OCI-LY7 (cell line): ENCODE measurements at regions not wholly inside any gene's neighbourhood (a gene's known extent, or its start where the extent isn't known, plus 50 kb on each side); places are given as distances from the start of the nearest gene placed in this dataset.

Source experiments
- BruUV-seq: library from RNA; stranded (reverse); fragments of 400-500 nt; replicated peaks from 2 replicates; lab custom pipeline; 2021; lab: Mats Ljungman, UMichigan
- CTCF ChIA-PET: fragments of 300-600 bp; sonication (Branson Sonifier 250); formaldehyde crosslinking; loops from one replicate; lab custom pipeline; 2022; ENCODE audit warnings: antibody characterized with exemption; ENCODE audit not compliant: unreplicated experiment; lab: Charles Lee
- POLR2A ChIA-PET: fragments of 300-600 bp; sonication (Branson Sonifier 250); formaldehyde crosslinking; loops from one replicate; lab custom pipeline; 2022; ENCODE audit warnings: antibody characterized with exemption; lab: Charles Lee
- DNase-seq: peaks from one replicate; pipeline ENCODE4 v3.0.0-alpha.2; 2015; ENCODE audit warnings: low spot score
- H2AFZ ChIP-seq: fragments of 200-600 bp; sonication (generic), shearing (Covaris generic); 2 replicates; pipeline ENCODE4 v1.6.1; 2014; ENCODE audit warnings: mild to moderate bottlenecking, antibody characterized with exemption, low read length, moderate library complexity
- H3K27ac ChIP-seq: fragments of 200-600 bp; sonication (generic); 2 replicates; pipeline ENCODE4 v1.5.1; 2014; ENCODE audit warnings: mixed run types, low read depth, mild to moderate bottlenecking, moderate library complexity, low read length, inconsistent platforms; ENCODE audit not compliant: poor library complexity, severe bottlenecking
- H3K36me3 ChIP-seq: fragments of 200-600 bp; sonication (generic); 2 replicates; pipeline ENCODE4 v1.6.1; 2014; ENCODE audit warnings: mild to moderate bottlenecking, antibody characterized with exemption, low read length, moderate library complexity, mixed read lengths; ENCODE audit not compliant: insufficient read depth
- H3K4me1 ChIP-seq: fragments of 200-600 bp; sonication (generic); 2 replicates; pipeline ENCODE4 v1.5.1; 2014; ENCODE audit warnings: mild to moderate bottlenecking, low read length; ENCODE audit not compliant: insufficient read depth, poor library complexity, severe bottlenecking
- H3K4me2 ChIP-seq: fragments of 200-600 bp; sonication (generic); 2 replicates; pipeline ENCODE4 v1.6.1; 2014; ENCODE audit warnings: mild to moderate bottlenecking, low read length
- H3K4me3 ChIP-seq: fragments of 200-600 bp; sonication (generic); 2 replicates; pipeline ENCODE4 v1.5.1; 2014; ENCODE audit warnings: mild to moderate bottlenecking, low read depth, low read length; ENCODE audit not compliant: poor library complexity, severe bottlenecking
- H3K79me2 ChIP-seq: fragments of 200-600 bp; sonication (generic); 2 replicates; pipeline ENCODE4 v1.6.1; 2016; ENCODE audit warnings: low read depth, mild to moderate bottlenecking, low read length, moderate library complexity, mixed read lengths; ENCODE audit not compliant: insufficient read depth
- H3K9me2 ChIP-seq: fragments of 200-600 bp; sonication (generic); 2 replicates; pipeline ENCODE4 v1.6.1; 2016; ENCODE audit warnings: mild to moderate bottlenecking, low read length, mixed read lengths; ENCODE audit not compliant: insufficient read depth
- H3K9me3 ChIP-seq: fragments of 200-600 bp; sonication (generic); 2 replicates; pipeline ENCODE4 v1.6.1; 2014; ENCODE audit warnings: mild to moderate bottlenecking, mixed run types, low read length, mixed read lengths
- H4K20me1 ChIP-seq: fragments of 200-600 bp; sonication (generic); 2 replicates; pipeline ENCODE4 v1.6.1; 2014; ENCODE audit warnings: mild to moderate bottlenecking, antibody characterized with exemption, low read length, moderate library complexity, mixed read lengths; ENCODE audit not compliant: insufficient read depth
- EZH2phosphoT487 ChIP-seq: fragments of 200-600 bp; sonication (generic); IDR thresholded peaks from 2 replicates; pipeline ENCODE4 v1.6.1; 2018; ENCODE audit warnings: low read depth, borderline replicate concordance, mild to moderate bottlenecking, mixed run types, antibody characterized with exemption, low read length, moderate library complexity, mixed read lengths
- intact Hi-C: fragments of 100-400 bp; cut with micrococcal nuclease; formaldehyde crosslinking; loops from one replicate; pipeline ENCODE4 v1.10.0; 2022; ENCODE audit not compliant: unreplicated experiment
- TF ChIP-seq, protein P1 (sequence below): fragments of 200-600 bp; sonication (generic); conservative IDR thresholded peaks from 2 replicates; pipeline ENCODE4 v1.5.1; 2014; ENCODE audit warnings: mild to moderate bottlenecking, antibody characterized with exemption, low read length, moderate library complexity, mixed read lengths

DNA sequence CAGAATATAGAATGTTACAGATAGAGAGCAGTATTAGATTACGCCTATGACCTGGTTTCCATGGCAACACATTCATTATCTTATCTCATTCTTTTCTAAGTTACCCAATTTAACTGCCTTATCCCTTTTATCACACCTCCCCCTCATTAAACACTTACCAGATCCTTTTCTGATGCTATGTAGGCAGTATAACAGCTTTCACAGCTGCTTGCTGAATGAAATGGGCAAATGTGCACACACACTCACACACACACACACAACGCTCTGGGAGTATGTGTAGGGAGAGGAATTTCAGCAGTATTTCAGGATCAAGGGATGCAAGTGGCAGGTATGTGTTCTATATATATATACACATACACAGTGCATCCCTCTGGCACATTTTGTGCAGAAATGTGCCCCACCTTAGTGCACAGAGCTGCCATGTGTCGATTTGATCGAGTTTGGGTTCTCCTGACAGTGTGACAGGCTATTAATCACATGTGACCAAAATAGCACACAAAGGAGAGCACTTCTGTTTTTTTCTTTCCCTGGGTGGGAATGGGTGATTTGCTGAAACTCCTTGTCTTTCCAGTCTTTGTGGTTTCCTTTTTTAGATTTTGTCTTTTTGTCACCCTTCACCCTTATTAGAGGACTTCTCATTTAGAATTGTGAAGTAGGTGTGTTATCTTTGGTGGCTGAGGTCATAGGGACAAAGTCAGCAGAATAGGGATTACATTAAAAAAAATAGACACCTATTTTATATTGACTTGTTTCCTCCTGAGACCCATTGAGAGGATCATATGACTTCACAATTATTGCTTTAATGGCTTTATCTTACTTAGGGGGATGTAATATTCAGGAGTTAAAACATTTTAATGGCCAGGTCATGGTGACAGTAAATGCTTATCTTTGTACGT, 553.7 kb downstream of the PDCD6IP start:
- no peaks in the 10 kb centered on the region for H3K9me2 ChIP-seq
- TF ChIP-seq EZH2phosphoT487, result no peak
- TF ChIP-seq, protein P1, sequence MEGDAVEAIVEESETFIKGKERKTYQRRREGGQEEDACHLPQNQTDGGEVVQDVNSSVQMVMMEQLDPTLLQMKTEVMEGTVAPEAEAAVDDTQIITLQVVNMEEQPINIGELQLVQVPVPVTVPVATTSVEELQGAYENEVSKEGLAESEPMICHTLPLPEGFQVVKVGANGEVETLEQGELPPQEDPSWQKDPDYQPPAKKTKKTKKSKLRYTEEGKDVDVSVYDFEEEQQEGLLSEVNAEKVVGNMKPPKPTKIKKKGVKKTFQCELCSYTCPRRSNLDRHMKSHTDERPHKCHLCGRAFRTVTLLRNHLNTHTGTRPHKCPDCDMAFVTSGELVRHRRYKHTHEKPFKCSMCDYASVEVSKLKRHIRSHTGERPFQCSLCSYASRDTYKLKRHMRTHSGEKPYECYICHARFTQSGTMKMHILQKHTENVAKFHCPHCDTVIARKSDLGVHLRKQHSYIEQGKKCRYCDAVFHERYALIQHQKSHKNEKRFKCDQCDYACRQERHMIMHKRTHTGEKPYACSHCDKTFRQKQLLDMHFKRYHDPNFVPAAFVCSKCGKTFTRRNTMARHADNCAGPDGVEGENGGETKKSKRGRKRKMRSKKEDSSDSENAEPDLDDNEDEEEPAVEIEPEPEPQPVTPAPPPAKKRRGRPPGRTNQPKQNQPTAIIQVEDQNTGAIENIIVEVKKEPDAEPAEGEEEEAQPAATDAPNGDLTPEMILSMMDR, result no peak
- no peak for DNase-seq
- no peak overlapping the region for H3K4me2 ChIP-seq
- no TSS peak for BruUV-seq
- CTCF ChIA-PET, result no interaction called here
- POLR2A ChIA-PET, result interaction anchor here (0.7 kb wide), 1 partner anchor 1803 kb away, joined by 3 read pairs; no protein-coding TSS in a partner anchor
- H3K27ac ChIP-seq, result no peak overlapping the region
- H3K36me3 ChIP-seq, result no peaks in the 10 kb centered on the region
- H3K4me3 ChIP-seq, result no peak overlapping the region
- no peak overlapping the region for H2AFZ ChIP-seq
- no peaks in the 10 kb centered on the region for H3K4me1 ChIP-seq
- no peaks in the 10 kb centered on the region for H4K20me1 ChIP-seq
- intact Hi-C loops, result no loop called here
- no peaks in the 10 kb centered on the region for H3K79me2 ChIP-seq
- no peaks in the 10 kb centered on the region for H3K9me3 ChIP-seq

DNA sequence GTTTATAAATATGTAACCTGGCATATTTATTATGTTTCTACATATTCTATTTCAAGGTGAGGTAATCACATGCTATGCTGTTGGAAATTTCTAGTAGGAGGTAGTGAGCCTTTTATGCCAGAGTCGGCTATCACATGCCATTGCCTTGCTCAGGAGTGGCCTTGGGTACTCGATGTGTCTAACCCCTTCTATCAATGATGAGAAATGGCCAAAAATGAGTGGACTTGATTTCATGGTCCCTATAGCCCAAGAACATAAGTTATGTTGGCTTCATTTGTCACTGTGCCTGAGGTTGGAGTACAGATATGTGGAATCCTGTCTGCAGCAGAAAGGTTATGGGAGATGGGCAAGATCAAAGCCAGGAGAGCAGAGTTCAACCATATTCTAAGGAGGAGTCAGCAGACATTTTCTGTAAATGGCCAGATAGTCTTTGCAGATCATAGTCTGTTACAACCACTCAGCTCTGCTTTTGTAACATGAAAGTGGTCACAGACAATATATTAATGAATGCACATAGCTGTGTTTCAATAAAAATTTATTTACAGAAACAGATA, 554.4 kb downstream of the PDCD6IP start:
- no peaks in the 10 kb centered on the region for H4K20me1 ChIP-seq
- intact Hi-C loops, result no loop called here
- H3K4me1 ChIP-seq, result no peaks in the 10 kb centered on the region
- H3K27ac ChIP-seq, result no peak overlapping the region
- no peaks in the 10 kb centered on the region for H3K9me2 ChIP-seq
- H3K79me2 ChIP-seq, result no peaks in the 10 kb centered on the region
- no peaks in the 10 kb centered on the region for H3K9me3 ChIP-seq
- ChIA-PET POLR2A (interaction anchor here (0.7 kb wide), 1 partner anchor 1803 kb away, joined by 3 read pairs; no protein-coding TSS in a partner anchor), CTCF (no interaction called here)
- H2AFZ ChIP-seq, result no peak overlapping the region
- DNase-seq, result no peak
- no peak overlapping the region for H3K4me3 ChIP-seq
- TF ChIP-seq EZH2phosphoT487, result no peak
- TF ChIP-seq, protein P1, result no peak
- H3K4me2 ChIP-seq, result no peak overlapping the region
- BruUV-seq, result no TSS peak
- no peaks in the 10 kb centered on the region for H3K36me3 ChIP-seq

DNA sequence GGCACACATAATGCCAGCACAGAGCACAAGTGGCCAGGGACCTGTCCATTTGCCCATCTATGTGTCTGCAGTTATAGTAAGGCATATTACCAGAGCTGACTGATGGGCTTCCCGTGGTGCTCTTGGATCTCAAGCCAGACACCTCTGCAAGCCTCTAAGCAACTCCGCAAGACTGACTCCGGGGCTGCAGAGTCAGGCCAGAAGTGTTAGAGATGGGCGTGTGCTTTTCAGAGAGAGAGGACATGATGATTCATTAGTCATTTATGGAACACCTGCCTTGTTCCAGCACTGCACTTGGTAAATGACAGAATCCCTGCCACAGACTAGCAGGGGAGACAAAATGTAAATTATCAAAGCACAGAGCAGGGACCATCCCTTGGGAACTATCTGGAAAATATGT, 559.0 kb downstream of the PDCD6IP start:
- Histone ChIP-seq H3K4me1 (no peaks in the 10 kb centered on the region), H3K4me2 (no peak overlapping the region), H3K36me3 (no peaks in the 10 kb centered on the region), H3K27ac (no peak overlapping the region), H3K9me3 (no peaks in the 10 kb centered on the region), H3K4me3 (no peak overlapping the region), H3K79me2 (no peaks in the 10 kb centered on the region), H3K9me2 (no peaks in the 10 kb centered on the region), H2AFZ (no peak overlapping the region), H4K20me1 (no peaks in the 10 kb centered on the region)
- TF ChIP-seq, protein P1, result no peak
- no peak for TF ChIP-seq EZH2phosphoT487
- no TSS peak for BruUV-seq
- POLR2A ChIA-PET, result no interaction called here
- intact Hi-C loops, result no loop called here
- DNase-seq, result no peak
- CTCF ChIA-PET, result no interaction called here
